SH-SY5Y (cell line): ENCODE measurements at regions not wholly inside any gene's neighbourhood (a gene's known extent, or its start where the extent isn't known, plus 50 kb on each side); places are given as distances from the start of the nearest gene placed in this dataset.

Experiments used
- GATA2 ChIP-seq: IDR thresholded peaks from 2 replicates; pipeline ENCODE4 v1.6.1; 2011; ENCODE audit warnings: mild to moderate bottlenecking, low read depth, low read length
- GATA3 ChIP-seq: IDR thresholded peaks from 2 replicates; pipeline ENCODE4 v1.6.1; 2011; ENCODE audit warnings: low read depth, mild to moderate bottlenecking, low read length, moderate library complexity

DNA sequence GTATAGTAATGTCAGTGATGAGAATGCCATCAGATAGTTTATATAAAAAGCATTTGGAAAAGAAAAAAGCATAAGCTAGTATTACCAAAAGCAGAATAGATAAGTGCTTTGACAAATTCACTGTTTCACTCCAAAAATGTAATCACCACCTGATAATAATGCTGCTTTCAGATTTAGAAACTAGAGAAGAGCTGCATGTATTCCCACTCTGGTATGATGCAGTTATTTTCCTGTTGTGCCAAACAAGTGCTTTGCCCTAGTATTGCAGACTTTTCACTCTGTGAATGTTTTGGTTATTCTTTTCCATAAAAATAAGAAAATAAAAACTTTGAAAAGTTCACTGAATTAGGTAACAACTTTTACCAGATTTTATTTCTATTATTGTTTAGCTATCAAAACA, 267.7 kb upstream of the TET2 start:
- TF ChIP-seq GATA3 (no peak), GATA2 (no peak)
